ENCODE measurements at regions not wholly inside any gene's neighbourhood (a gene's known extent, or its start where the extent isn't known, plus 50 kb on each side); places are given as distances from the start of the nearest gene placed in this dataset.
"Not testable (repeated sequence)": the region's sequence is repeated elsewhere in the genome, so short reads cannot be mapped to it uniquely, and the experiment has no call there.

DNA sequence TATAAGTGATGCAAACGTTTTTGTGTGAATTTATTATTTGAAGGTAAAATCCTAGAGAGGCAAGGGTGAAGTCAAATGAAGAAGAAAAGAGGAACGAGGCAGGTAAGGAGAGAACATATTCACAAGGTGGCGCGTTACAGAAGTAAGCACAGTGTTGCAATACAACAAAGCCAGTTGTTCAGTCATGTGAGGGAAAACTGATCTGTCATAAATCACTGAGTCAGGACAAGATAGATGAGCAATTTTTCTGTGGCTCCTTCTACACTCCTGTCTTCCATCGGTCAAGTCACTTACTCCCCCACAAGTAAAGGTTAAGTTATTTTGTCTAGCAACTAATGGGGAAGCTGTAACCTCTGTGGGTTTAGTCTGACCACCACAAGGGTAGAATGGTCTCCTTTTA is 203.0 kb upstream of the GK2 start:
- H3K4me3 ChIP-seq (ENCODE audit: low read depth in 1 of 2, low read length in 2 of 2): no peak overlapping the region
- H3K36me3 ChIP-seq (ENCODE audit: control insufficient read depth in 1 of 2, insufficient read depth in 2 of 2, low read length in 2 of 2): no peaks in the 10 kb centered on the region
- H3K4me1 ChIP-seq (ENCODE audit: control insufficient read depth in 1 of 2, insufficient read depth in 2 of 2, low read length in 2 of 2): peaks cover 0 to 9% of the 10 kb centered on the region in 2 donors
- no peaks in the 10 kb centered on the region for H3K9me3 ChIP-seq (ENCODE audit: control insufficient read depth in 1 of 2, low read length in 2 of 2)
- no peaks in the 10 kb centered on the region for H3K27me3 ChIP-seq (ENCODE audit: low read depth, low read length)
- no peak overlapping the region for H3K27ac ChIP-seq (ENCODE audit: low read length)

DNA sequence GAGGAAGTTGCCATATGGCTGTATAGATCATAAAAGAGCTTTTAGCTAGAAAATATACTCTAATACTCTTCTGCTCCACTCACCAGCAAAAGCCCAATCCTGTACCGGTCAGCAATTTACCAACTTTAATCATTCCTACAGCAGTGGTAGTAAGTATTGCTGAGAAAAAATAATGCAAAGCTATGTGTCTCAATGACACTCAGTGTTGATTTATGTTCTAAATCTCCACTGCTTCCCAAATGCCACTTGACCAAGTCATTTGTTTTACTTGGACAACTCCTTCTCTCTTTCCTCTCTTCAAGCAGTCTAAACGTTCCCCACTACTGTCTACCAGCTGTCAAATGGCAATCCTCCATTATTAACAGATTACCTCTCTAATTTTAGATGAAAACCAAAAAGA is 201.8 kb upstream of the GK2 start:
- Histone ChIP-seq H3K9me3 (ENCODE audit: control insufficient read depth in 1 of 2, low read length in 2 of 2) (no peaks in the 10 kb centered on the region), H3K4me1 (ENCODE audit: control insufficient read depth in 1 of 2, insufficient read depth in 2 of 2, low read length in 2 of 2) (peaks cover 0 to 9% of the 10 kb centered on the region in 2 donors), H3K36me3 (ENCODE audit: control insufficient read depth in 1 of 2, insufficient read depth in 2 of 2, low read length in 2 of 2) (no peaks in the 10 kb centered on the region), H3K27me3 (ENCODE audit: low read depth, low read length) (no peaks in the 10 kb centered on the region), H3K4me3 (ENCODE audit: low read depth in 1 of 2, low read length in 2 of 2) (no peak overlapping the region), H3K27ac (ENCODE audit: low read length) (no peak overlapping the region)

DNA sequence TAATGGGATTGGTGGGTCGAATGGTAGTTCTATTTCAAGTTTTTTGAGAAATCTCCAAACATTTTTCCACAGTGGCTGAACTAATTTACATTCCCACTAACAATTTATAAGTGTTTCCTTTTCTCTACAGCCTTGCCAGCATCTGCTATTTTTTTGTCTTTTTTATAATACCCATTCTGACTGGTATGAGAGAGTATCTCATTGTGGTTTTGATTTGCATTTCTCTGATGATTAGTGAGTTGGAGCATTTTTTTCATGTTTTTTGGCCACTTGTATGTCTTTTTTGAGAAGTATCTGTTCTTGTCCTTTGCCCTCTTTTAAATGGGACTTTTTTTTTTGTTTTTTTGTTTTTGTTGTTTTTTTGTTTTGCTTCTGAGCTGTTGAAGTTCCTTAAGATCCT is 200.0 kb upstream of the GK2 start:
- Histone ChIP-seq H3K9me3 (ENCODE audit: control insufficient read depth in 1 of 2, low read length in 2 of 2) (no peaks in the 10 kb centered on the region), H3K4me1 (ENCODE audit: control insufficient read depth in 1 of 2, insufficient read depth in 2 of 2, low read length in 2 of 2) (peaks cover 0 to 1% of the 10 kb centered on the region in 2 donors), H3K27ac (ENCODE audit: low read length) (no peak overlapping the region), H3K27me3 (ENCODE audit: low read depth, low read length) (no peaks in the 10 kb centered on the region), H3K36me3 (ENCODE audit: control insufficient read depth in 1 of 2, insufficient read depth in 2 of 2, low read length in 2 of 2) (no peaks in the 10 kb centered on the region), H3K4me3 (ENCODE audit: low read depth in 1 of 2, low read length in 2 of 2) (no peak overlapping the region)

DNA sequence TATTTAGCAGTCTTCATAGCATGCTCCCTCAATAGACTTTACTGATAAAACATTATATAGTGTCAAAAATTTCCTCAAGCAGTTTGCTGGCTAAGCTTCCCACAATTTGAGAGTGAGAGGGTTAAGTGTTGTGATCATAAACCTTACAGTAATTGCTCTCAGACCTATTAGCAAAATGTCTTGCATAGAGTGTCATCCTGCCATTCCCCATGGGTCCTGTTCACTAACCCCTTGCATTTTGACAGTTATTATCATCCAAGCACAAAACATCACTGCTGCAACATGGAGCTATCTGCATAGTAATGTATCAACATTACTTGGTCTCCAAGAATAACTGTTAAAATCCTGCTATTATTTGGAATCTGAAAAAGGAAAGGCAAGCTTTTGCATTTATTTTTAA is 196.1 kb upstream of the GK2 start:
- Histone ChIP-seq H3K27ac (ENCODE audit: low read length) (no peak overlapping the region), H3K36me3 (ENCODE audit: control insufficient read depth in 1 of 2, insufficient read depth in 2 of 2, low read length in 2 of 2) (no peaks in the 10 kb centered on the region)

DNA sequence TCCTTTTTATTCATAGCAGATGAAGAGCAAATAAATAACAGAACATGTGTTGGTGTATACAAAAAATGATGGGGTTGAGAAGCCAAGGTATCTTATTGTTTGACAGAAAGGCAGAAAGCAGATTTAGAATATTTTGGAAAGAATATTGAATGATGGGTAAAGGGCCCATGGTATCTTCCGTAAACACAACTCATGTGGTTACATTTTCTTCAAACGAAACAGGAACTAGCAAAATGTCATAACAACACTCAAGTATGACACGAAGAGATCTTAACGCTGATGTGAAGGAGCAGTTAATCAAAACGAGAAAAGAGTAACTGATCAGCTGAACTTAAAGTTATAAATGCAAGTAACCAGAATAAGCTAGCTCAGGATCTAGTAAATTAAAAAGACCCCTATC is 195.7 kb upstream of the GK2 start:
- no peak overlapping the region for H3K4me3 ChIP-seq (ENCODE audit: low read depth in 1 of 2, low read length in 2 of 2)
- no peaks in the 10 kb centered on the region for H3K27me3 ChIP-seq (ENCODE audit: low read depth, low read length)
- H3K36me3 ChIP-seq (ENCODE audit: control insufficient read depth in 1 of 2, insufficient read depth in 2 of 2, low read length in 2 of 2): no peaks in the 10 kb centered on the region
- no peak overlapping the region for H3K27ac ChIP-seq (ENCODE audit: low read length)
- no peaks in the 10 kb centered on the region for H3K4me1 ChIP-seq (ENCODE audit: control insufficient read depth in 1 of 2, insufficient read depth in 2 of 2, low read length in 2 of 2)
- H3K9me3 ChIP-seq (ENCODE audit: control insufficient read depth in 1 of 2, low read length in 2 of 2): no peaks in the 10 kb centered on the region

More for the DNA sequence above, 196.1 kb upstream of the GK2 start:
- no peak overlapping the region for H3K4me3 ChIP-seq (ENCODE audit: low read depth in 1 of 2, low read length in 2 of 2)
- H3K9me3 ChIP-seq (ENCODE audit: control insufficient read depth in 1 of 2, low read length in 2 of 2): no peaks in the 10 kb centered on the region
- H3K27me3 ChIP-seq (ENCODE audit: low read depth, low read length): no peaks in the 10 kb centered on the region
- H3K4me1 ChIP-seq (ENCODE audit: control insufficient read depth in 1 of 2, insufficient read depth in 2 of 2, low read length in 2 of 2): no peaks in the 10 kb centered on the region

DNA sequence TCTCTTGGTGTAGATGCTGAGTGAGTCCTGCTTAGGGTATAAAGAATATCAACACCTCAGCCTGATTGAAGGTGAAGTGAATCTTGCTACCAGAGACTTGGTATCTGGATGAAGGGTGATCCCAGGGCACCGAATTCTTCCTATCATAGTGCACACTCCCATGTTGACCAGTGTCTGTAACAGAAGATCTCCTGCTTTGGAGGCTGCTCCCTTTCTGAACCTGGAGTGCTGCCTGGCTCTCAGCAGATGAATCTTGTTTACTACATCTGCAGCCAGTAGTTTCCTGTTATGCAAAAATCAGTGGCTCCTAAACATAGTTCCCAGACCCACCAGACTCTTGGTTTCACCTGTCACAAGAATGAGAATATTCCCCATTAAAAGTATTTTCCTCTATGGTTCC is 191.7 kb upstream of the GK2 start:
- Histone ChIP-seq H3K4me1 (ENCODE audit: control insufficient read depth in 1 of 2, insufficient read depth in 2 of 2, low read length in 2 of 2) (no peaks in the 10 kb centered on the region), H3K27ac (ENCODE audit: low read length) (no peak overlapping the region), H3K9me3 (ENCODE audit: control insufficient read depth in 1 of 2, low read length in 2 of 2) (no peaks in the 10 kb centered on the region), H3K36me3 (ENCODE audit: control insufficient read depth in 1 of 2, insufficient read depth in 2 of 2, low read length in 2 of 2) (no peaks in the 10 kb centered on the region), H3K27me3 (ENCODE audit: low read depth, low read length) (no peaks in the 10 kb centered on the region), H3K4me3 (ENCODE audit: low read depth in 1 of 2, low read length in 2 of 2) (no peak overlapping the region)

DNA sequence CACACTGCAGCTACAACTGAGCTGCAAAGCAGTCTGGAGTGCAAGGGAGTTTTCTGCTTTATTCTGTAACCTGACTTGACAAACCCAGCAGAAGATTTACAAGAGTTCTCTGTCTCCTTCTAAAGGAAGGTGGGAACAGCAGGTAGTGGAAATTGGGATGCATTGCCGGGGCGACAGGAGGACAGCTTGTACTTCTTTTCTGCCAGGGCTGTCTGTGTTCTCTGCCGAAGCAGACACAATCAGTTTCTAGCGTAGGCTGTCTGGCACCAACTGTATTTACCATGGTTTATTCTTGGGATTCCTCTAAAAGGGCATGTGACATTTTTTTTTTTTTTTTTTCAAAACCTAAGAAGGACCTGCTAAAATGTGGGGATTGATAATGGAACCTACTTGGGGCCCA is 190.8 kb upstream of the GK2 start:
- no peak overlapping the region for H3K27ac ChIP-seq (ENCODE audit: low read length)

DNA sequence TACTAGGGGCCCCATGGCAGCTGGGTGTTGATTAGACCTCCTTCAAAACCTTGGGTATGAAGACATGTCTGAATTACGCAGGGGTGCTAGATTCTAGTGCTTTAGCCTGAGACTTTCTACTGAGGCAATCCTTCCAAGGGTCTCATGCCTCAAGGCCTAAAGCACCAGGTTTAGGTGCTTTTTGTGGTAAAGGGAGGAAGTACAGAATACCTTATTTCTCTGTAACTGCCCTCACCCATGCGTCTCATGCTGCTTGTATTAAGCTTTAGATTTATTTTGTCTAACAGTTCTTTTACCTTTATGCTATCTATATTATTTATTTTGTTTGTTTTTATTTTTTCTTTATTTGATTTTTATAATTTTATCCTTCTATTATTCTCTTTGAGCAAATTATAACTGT is 190.2 kb upstream of the GK2 start:
- no peaks in the 10 kb centered on the region for H3K4me1 ChIP-seq (ENCODE audit: control insufficient read depth in 1 of 2, insufficient read depth in 2 of 2, low read length in 2 of 2)
- no peak overlapping the region for H3K4me3 ChIP-seq (ENCODE audit: low read depth in 1 of 2, low read length in 2 of 2)
- H3K27ac ChIP-seq (ENCODE audit: low read length): no peak overlapping the region
- H3K36me3 ChIP-seq (ENCODE audit: control insufficient read depth in 1 of 2, insufficient read depth in 2 of 2, low read length in 2 of 2): no peaks in the 10 kb centered on the region
- H3K27me3 ChIP-seq (ENCODE audit: low read depth, low read length): no peaks in the 10 kb centered on the region
- no peaks in the 10 kb centered on the region for H3K9me3 ChIP-seq (ENCODE audit: control insufficient read depth in 1 of 2, low read length in 2 of 2)

More for the DNA sequence above, 190.8 kb upstream of the GK2 start:
- no peak overlapping the region for H3K4me3 ChIP-seq (ENCODE audit: low read depth in 1 of 2, low read length in 2 of 2)
- H3K27me3 ChIP-seq (ENCODE audit: low read depth, low read length): no peaks in the 10 kb centered on the region
- no peaks in the 10 kb centered on the region for H3K9me3 ChIP-seq (ENCODE audit: control insufficient read depth in 1 of 2, low read length in 2 of 2)
- no peaks in the 10 kb centered on the region for H3K4me1 ChIP-seq (ENCODE audit: control insufficient read depth in 1 of 2, insufficient read depth in 2 of 2, low read length in 2 of 2)
- no peaks in the 10 kb centered on the region for H3K36me3 ChIP-seq (ENCODE audit: control insufficient read depth in 1 of 2, insufficient read depth in 2 of 2, low read length in 2 of 2)

DNA sequence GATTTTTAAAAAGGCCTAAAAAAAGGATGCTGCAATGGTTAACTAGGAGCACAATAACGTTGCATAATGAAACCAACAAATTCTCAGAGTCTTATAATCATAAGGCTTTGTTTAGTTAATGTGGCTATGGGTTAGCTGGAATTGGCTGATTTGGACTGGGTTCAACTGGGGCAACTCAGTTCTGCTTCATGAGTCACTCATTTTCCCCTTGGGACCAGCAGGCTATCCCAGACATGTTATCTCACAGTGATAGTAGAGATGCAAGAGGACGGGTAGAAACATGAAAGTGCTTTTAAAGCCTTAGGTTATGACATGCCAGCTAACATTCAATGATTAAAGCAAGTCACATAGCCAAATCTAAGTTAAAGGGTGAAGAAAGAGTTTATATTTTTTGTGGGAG is 189.2 kb upstream of the GK2 start:
- Histone ChIP-seq H3K4me1 (ENCODE audit: control insufficient read depth in 1 of 2, insufficient read depth in 2 of 2, low read length in 2 of 2) (no peaks in the 10 kb centered on the region), H3K27ac (ENCODE audit: low read length) (no peak overlapping the region), H3K27me3 (ENCODE audit: low read depth, low read length) (no peaks in the 10 kb centered on the region), H3K9me3 (ENCODE audit: control insufficient read depth in 1 of 2, low read length in 2 of 2) (no peaks in the 10 kb centered on the region), H3K36me3 (ENCODE audit: control insufficient read depth in 1 of 2, insufficient read depth in 2 of 2, low read length in 2 of 2) (no peaks in the 10 kb centered on the region), H3K4me3 (ENCODE audit: low read depth in 1 of 2, low read length in 2 of 2) (no peak overlapping the region)

DNA sequence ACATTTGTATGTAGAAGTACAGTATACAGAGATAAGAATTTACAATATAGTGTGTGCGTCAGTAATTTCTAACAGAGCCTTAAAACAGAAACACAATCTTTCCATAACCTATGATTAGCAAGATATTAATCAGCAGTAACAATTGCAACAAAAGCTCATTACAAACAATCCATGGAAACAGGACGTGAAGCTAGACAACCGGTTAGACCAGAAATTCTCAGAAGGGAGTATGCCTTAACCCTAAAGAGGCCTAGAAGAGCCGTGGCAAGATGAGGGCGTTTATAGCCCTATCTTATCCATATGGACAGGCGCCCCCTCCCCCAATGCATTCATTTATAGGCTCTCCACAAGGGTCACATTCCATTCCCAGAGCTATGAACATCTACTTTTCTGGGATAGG is 184.2 kb upstream of the GK2 start:
- H3K36me3 ChIP-seq (ENCODE audit: control insufficient read depth in 1 of 2, insufficient read depth in 2 of 2, low read length in 2 of 2); H3K27me3 ChIP-seq (ENCODE audit: low read depth, low read length); H3K4me1 ChIP-seq (ENCODE audit: control insufficient read depth in 1 of 2, insufficient read depth in 2 of 2, low read length in 2 of 2); H3K4me3 ChIP-seq (ENCODE audit: low read depth in 1 of 2, low read length in 2 of 2); H3K27ac ChIP-seq (ENCODE audit: low read length); H3K9me3 ChIP-seq (ENCODE audit: control insufficient read depth in 1 of 2, low read length in 2 of 2): not testable (repeated sequence)

DNA sequence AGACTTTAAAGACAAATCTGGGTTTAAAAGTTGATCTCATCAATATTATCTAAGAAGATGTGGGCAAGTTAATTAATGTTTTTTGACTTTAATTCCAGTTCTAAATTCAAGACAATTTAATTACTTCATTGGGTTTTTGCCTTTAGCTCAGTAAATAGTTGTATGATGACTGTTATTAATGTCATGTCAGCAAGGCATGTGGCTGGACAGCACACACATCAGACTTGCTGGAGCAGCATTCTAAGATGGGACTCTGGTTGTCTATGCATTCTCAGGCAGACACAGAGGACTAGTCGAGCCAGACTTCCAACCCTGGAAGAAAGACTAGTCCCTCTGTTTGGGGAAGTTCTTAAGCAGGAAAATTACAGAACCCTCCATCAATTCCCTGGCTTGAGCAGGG is 180.7 kb upstream of the GK2 start:
- H3K27ac ChIP-seq (ENCODE audit: low read length): no peak overlapping the region
- H3K9me3 ChIP-seq (ENCODE audit: control insufficient read depth in 1 of 2, low read length in 2 of 2): no peaks in the 10 kb centered on the region

DNA sequence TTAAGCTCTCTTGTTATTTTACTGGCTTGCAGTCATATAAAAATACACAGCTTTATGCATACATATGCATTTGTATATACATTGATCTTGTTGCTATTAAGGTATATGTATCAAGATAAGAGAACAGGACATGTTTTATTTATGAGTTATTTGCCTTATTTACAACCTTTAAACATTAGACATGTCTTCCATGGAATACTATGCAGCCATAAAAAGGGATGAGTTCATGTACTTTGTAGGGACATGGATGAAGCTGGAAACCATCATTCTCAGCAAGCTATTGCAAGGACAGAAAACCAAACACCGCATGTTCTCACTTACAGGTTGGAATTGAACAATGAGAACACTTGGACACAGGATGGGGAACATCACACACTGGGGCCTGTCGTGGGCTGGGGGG is 179.2 kb upstream of the GK2 start:
- not testable (repeated sequence) for H3K36me3 ChIP-seq (ENCODE audit: control insufficient read depth in 1 of 2, insufficient read depth in 2 of 2, low read length in 2 of 2); H3K4me3 ChIP-seq (ENCODE audit: low read depth in 1 of 2, low read length in 2 of 2); H3K27ac ChIP-seq (ENCODE audit: low read length); H3K27me3 ChIP-seq (ENCODE audit: low read depth, low read length); H3K9me3 ChIP-seq (ENCODE audit: control insufficient read depth in 1 of 2, low read length in 2 of 2)
- peaks cover 0 to 25% of the 10 kb centered on the region in 2 donors for H3K4me1 ChIP-seq (ENCODE audit: control insufficient read depth in 1 of 2, insufficient read depth in 2 of 2, low read length in 2 of 2)

More for the DNA sequence above, 180.7 kb upstream of the GK2 start:
- H3K27me3 ChIP-seq (ENCODE audit: low read depth, low read length): no peaks in the 10 kb centered on the region
- peaks cover 0 to 25% of the 10 kb centered on the region in 2 donors for H3K4me1 ChIP-seq (ENCODE audit: control insufficient read depth in 1 of 2, insufficient read depth in 2 of 2, low read length in 2 of 2)
- no peak overlapping the region for H3K4me3 ChIP-seq (ENCODE audit: low read depth in 1 of 2, low read length in 2 of 2)
- H3K36me3 ChIP-seq (ENCODE audit: control insufficient read depth in 1 of 2, insufficient read depth in 2 of 2, low read length in 2 of 2): no peaks in the 10 kb centered on the region
